GM20000 (cell line): ENCODE measurements at regions not wholly inside any gene's neighbourhood (a gene's known extent, or its start where the extent isn't known, plus 50 kb on each side); places are given as distances from the start of the nearest gene placed in this dataset.

ENCODE experiments used
- DNase-seq: peaks from one replicate; pipeline ENCODE4 v3.0.0; 2012; ENCODE audit warnings: low spot score
- TF ChIP-seq, protein P1 (sequence below): IDR thresholded peaks from 2 replicates; pipeline ENCODE4 v1.5.1; 2012; ENCODE audit warnings: mild to moderate bottlenecking, control low read depth; ENCODE audit errors: extremely low read depth, missing control alignments

DNA sequence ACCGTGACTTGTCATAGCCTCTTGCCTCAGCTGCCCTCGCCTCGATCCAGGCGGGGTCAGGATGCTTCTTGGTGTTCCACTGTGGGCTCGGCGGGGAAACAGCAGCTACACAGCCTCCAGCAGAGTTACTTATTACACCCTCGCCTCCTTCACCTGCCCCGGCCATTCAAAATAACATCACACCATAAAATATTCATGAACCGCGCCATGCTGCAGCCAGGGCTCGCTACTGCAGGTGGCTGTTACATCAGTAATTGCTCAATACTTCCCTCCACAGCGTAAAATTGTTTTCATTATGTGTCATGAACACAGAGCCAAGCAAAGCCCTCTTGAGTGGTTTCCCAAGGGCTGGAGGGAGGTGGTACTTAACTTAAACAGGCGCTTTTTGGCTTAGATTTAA lies 241.5 kb upstream of the SP8 start:
- TF ChIP-seq, protein P1, sequence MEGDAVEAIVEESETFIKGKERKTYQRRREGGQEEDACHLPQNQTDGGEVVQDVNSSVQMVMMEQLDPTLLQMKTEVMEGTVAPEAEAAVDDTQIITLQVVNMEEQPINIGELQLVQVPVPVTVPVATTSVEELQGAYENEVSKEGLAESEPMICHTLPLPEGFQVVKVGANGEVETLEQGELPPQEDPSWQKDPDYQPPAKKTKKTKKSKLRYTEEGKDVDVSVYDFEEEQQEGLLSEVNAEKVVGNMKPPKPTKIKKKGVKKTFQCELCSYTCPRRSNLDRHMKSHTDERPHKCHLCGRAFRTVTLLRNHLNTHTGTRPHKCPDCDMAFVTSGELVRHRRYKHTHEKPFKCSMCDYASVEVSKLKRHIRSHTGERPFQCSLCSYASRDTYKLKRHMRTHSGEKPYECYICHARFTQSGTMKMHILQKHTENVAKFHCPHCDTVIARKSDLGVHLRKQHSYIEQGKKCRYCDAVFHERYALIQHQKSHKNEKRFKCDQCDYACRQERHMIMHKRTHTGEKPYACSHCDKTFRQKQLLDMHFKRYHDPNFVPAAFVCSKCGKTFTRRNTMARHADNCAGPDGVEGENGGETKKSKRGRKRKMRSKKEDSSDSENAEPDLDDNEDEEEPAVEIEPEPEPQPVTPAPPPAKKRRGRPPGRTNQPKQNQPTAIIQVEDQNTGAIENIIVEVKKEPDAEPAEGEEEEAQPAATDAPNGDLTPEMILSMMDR = no peak
- DNase-seq = no peak

DNA sequence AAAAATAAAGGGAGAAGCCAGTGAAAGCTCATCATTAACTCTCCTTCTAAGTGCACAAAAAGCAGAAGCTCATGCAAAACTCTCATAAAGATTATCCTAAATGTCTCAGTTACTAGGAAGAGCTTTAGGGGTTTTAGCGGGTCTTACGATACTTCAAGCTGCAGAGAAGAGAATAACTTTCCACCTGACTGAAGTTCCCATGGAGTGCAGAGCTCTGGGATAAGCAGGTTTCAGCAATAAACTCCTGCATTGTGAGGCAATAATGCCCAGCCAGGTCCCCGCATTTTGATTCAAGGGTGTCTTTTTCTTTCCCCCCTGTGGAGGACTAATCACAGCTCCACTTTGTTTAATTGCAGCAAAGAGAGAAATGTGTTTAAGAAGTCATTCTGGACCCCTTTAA lies 241.9 kb upstream of the SP8 start:
- TF ChIP-seq, protein P1 = no peak
- no peak for DNase-seq

DNA sequence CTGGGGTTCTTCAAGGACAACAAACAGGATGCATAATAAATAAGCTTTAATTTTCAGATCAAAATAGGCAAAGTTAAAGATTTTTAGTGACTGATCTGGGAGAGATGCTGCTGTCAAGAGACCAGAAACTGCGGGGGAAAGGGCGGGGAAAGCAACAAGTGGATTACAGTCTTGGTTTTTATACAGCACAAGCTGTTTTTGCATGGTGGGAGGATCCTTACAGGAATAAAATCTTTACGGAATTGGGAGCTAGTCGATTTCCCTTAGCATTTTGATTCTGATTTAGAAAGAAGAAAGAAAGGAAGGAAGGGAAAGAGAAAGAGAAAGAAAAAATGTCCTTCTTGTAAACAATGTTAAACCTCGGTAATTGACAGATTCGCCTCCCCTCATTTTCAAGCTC lies 242.3 kb upstream of the SP8 start:
- TF ChIP-seq, protein P1 = no peak
- no peak for DNase-seq

DNA sequence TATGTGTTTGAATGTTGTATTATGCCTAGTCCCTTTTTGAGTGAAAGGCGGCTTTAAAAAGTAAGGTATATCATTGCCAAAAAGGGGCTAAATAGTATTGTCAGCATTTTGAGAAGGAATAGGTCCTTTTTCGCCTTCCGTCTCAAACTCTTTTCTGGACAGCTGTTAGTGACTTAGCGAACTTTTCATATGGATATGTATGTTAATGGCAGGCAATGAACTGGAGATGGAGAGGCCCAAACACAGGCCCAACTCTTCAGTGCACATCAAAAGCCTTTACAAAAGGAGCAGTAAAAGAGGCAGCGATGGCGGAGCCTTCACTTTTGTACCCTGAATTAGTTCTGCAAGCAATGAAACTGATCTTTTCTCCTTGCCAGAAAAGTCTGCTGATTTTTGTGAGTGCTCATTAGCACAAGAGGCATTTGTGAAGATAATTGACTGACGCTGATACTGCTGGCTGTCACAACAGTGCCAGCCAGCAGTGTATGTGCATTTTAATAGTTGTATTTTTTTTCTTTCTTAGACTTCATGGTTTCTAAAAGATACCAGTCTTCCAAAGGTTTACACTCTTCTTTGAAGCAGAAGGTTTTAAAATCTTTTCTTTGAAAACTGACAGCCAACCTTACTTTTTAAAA lies 243.7 kb upstream of the SP8 start:
- TF ChIP-seq, protein P1 = no peak
- DNase-seq = no peak

DNA sequence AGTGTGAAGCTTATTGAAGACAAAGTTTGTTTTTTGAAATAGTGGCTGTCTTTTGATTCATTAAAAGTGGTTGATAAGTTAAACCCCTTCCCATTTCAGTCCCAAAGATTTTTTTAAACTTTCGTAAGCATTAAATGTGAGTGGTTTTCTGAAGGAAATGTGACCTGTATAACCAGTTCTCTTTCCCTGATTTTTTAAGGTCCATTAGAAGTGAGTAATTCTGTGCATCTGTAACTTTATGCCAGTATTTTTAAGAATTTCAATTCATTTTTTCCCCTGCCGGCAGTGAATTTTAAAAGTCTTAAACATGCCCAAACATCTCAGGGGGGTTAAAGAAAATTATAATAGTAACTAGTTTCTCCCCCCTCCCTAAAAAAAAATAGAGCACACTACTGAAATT lies 254.6 kb upstream of the SP8 start:
- no peak for DNase-seq
- TF ChIP-seq, protein P1 = no peak

DNA sequence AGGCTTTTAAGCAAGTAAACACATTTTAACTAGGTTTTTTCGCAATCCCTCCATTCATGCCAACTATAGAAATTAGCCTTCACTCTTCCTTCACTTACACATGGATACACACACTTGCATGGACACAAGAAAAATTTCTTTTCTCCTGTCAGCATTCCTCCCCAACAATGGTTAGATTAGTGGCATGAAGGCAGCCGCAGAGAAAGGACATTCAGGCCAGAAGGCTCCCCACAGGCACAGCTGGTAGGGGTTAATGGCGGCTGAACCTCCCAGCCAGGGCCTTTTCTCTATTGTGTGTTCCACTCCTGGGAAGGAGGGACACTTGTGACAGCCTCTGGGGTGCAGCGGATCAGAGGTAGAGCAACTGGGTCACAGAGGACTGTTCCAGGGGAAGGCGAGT lies 255.0 kb upstream of the SP8 start:
- DNase-seq = no peak
- TF ChIP-seq, protein P1 = no peak

DNA sequence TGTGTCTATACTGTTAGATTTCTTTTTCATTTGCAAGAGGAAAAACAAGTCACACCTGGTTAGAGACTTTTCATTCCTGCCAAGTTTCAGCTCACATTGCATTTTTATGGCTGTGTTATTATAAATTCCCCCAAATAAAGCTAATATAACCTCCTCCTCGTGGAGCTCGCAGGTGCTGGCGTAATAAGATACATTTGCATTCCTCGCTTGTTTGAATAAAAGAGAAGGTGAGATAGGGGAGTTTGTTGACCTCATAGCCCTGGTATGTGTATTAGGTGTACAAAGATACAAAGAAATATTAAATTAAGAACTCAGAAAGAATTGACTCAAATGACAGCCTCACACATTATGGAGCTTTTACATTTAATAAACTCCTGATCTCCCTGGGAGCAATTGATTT lies 257.7 kb upstream of the SP8 start:
- TF ChIP-seq, protein P1 = no peak
- DNase-seq = no peak
